HG02798 (cell line): ENCODE measurements at regions not wholly inside any gene's neighbourhood (a gene's known extent, or its start where the extent isn't known, plus 50 kb on each side); places are given as distances from the start of the nearest gene placed in this dataset.
"Not testable (repeated sequence)": the region's sequence is repeated elsewhere in the genome, so short reads cannot be mapped to it uniquely, and the experiment has no call there.

Experiments used
- ATAC-seq: cut with Tn5 transposase; IDR thresholded peaks from one replicate; pipeline ENCODE4 v1.9.1; 2021; ENCODE audit warnings: mild to moderate bottlenecking; ENCODE audit not compliant: unreplicated experiment, poor library complexity

GRCh38 chr13:44050450-44051063 is 170.9 kb downstream of the LACC1 start:
- ATAC-seq: no peak

GRCh38 chr13:44051405-44051804 is 171.7 kb downstream of the LACC1 start:
- no peak for ATAC-seq

- ATAC-seq: no peak
These were observed 172.4 kb downstream of the LACC1 start for GRCh38 chr13:44051918-44052675.

GRCh38 chr13:44052780-44053184 is 173.1 kb downstream of the LACC1 start:
- ATAC-seq: no peak

GRCh38 chr13:44053208-44053607 is 173.5 kb downstream of the LACC1 start:
- ATAC-seq: no peak

GRCh38 chr13:44054525-44054924 is 174.8 kb downstream of the LACC1 start:
- ATAC-seq: no peak

- ATAC-seq: not testable (repeated sequence)
These were observed 176.0 kb downstream of the LACC1 start for GRCh38 chr13:44055681-44056080.

- no peak for ATAC-seq
These were observed 178.4 kb downstream of the LACC1 start for GRCh38 chr13:44058067-44058466.

GRCh38 chr13:44058624-44059215 is 179.0 kb downstream of the LACC1 start:
- no peak for ATAC-seq

- ATAC-seq: no peak
These were observed 182.2 kb downstream of the LACC1 start for GRCh38 chr13:44061876-44062275.

GRCh38 chr13:44063467-44063866 is 183.8 kb downstream of the LACC1 start:
- no peak for ATAC-seq

GRCh38 chr13:44063881-44064280 is 184.2 kb downstream of the LACC1 start:
- ATAC-seq: no peak

GRCh38 chr13:44064357-44064756 is 184.7 kb downstream of the LACC1 start:
- ATAC-seq: no peak

- ATAC-seq: no peak
These were observed 188.5 kb downstream of the LACC1 start for GRCh38 chr13:44068169-44068568.

GRCh38 chr13:44068737-44069136 is 189.0 kb downstream of the LACC1 start:
- ATAC-seq: no peak

GRCh38 chr13:44072536-44072935 is 192.8 kb downstream of the LACC1 start:
- ATAC-seq: no peak

- no peak for ATAC-seq
These were observed 194.9 kb downstream of the LACC1 start for GRCh38 chr13:44074611-44075010.

GRCh38 chr13:44075113-44075512 is 195.4 kb downstream of the LACC1 start:
- ATAC-seq: no peak

- ATAC-seq: no peak
These were observed 199.2 kb downstream of the LACC1 start for GRCh38 chr13:44078806-44079376.

- ATAC-seq: no peak
These were observed 199.9 kb downstream of the LACC1 start for GRCh38 chr13:44079413-44080205.
